HEK293 (cell line): ENCODE measurements at regions not wholly inside any gene's neighbourhood (a gene's known extent, or its start where the extent isn't known, plus 50 kb on each side); places are given as distances from the start of the nearest gene placed in this dataset.

Experiments used
- YY1 ChIP-seq: fragments of 450-650 bp; formaldehyde crosslinking; IDR thresholded peaks from 2 replicates; pipeline ENCODE4 v1.5.1; 2018; ENCODE audit warnings: missing biosample characterization, missing genetic modification characterization
- TF ChIP-seq, protein P1 (sequence below): fragments of 450-650 bp; formaldehyde crosslinking; IDR thresholded peaks from 2 replicates; pipeline ENCODE4 v1.5.0; 2017; ENCODE audit warnings: missing biosample characterization, missing genetic modification characterization, borderline replicate concordance

DNA sequence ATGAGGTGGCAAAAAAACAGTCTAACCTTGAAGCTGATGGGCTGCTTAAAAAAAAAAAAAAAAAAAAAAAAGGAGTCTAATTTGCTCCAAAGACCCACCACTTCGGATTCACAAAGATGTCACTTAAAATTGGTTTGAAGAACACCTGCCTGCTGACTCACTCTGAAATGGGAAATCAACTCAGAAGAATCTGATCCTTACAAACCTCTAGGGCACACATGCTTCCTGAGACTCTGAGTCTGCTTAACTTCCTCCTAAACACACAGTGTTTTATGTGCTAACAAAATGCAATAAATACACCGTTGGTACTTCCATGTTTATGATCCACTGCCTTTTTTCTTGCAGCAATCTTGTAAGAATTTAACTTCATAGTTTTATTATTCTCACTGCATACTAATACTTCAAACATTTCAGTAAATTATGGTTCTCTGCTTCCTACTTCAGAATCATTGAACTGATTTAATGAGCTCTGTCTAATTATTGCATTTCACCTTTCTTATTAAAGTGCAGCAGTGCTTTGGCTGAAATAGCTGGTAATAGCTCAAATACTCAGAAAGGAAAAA, 73.0 kb upstream of the FRMD4B start:
- no peak for TF ChIP-seq YY1 (tag by site-specific recombination)
- TF ChIP-seq, protein P1, sequence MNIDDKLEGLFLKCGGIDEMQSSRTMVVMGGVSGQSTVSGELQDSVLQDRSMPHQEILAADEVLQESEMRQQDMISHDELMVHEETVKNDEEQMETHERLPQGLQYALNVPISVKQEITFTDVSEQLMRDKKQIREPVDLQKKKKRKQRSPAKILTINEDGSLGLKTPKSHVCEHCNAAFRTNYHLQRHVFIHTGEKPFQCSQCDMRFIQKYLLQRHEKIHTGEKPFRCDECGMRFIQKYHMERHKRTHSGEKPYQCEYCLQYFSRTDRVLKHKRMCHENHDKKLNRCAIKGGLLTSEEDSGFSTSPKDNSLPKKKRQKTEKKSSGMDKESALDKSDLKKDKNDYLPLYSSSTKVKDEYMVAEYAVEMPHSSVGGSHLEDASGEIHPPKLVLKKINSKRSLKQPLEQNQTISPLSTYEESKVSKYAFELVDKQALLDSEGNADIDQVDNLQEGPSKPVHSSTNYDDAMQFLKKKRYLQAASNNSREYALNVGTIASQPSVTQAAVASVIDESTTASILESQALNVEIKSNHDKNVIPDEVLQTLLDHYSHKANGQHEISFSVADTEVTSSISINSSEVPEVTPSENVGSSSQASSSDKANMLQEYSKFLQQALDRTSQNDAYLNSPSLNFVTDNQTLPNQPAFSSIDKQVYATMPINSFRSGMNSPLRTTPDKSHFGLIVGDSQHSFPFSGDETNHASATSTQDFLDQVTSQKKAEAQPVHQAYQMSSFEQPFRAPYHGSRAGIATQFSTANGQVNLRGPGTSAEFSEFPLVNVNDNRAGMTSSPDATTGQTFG = no peak
